GM19452 (cell line): ENCODE measurements at regions not wholly inside any gene's neighbourhood (a gene's known extent, or its start where the extent isn't known, plus 50 kb on each side); places are given as distances from the start of the nearest gene placed in this dataset.
"Not testable (repeated sequence)": the region's sequence is repeated elsewhere in the genome, so short reads cannot be mapped to it uniquely, and the experiment has no call there.

Source experiments
- ATAC-seq: cut with Tn5 transposase; IDR thresholded peaks from one replicate; pipeline ENCODE4 v1.9.1; 2021; ENCODE audit not compliant: unreplicated experiment

DNA sequence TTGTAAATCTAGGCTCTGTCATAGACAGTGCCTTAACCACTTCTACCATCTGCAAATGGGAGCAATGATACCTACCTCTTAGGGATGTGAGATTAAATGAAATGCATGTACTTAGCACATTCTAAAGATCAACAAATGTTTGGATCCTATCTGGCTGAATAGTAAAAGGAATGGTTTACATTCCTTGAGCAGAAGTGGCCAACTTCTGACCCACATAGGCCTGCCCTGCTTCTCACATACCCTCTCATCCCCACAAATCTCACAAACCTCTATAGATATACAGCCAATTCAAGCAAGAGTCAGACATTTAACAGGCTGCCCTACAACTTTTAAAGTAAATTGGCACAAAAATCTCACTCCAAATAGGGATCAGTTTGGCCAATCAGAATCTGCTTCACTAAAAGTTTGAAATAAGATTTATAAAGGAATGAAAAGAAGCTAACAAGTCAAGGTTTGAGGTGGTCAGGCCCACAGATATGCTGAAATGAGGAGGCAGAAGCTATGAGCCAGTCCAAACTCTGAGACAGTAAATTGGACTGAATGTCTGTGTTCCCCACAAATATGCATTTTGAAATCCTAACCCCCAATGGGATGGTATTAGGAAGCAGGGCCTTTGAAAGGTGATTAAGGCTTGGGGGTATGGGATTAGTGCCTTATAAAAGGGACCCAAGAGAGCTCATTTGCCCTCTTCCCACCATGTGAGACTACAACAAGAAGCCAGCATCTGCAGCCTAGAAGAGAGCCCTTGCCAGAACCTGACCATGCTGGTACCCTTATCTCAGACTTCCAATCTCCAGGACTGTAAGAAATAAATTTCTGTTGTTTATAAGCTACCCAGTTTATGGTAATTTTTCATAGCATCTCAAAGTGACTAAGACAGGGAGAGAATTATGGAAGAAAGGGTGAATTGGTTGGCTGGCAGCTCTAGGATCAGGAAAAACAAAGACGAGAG, 227.8 kb upstream of the RBMS1 start:
- no peak for ATAC-seq

DNA sequence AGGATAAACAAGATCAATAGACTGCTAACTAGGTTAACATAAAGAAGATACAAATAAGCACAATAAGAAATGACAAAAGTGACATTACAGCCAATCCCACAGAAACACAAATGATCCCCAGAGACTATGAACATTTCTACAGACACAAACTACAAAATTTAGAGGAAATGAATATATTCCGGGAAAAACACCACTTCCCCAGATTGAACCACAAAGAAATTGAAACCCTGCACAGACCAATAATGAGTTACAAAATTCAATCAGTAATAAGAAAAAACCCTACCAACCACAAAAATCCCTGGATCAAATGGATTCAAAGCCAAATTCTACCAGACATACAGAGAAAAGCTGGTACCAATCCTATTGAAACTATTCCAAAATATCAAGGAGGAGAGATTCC, 232.4 kb upstream of the RBMS1 start:
- ATAC-seq, result no peak

DNA sequence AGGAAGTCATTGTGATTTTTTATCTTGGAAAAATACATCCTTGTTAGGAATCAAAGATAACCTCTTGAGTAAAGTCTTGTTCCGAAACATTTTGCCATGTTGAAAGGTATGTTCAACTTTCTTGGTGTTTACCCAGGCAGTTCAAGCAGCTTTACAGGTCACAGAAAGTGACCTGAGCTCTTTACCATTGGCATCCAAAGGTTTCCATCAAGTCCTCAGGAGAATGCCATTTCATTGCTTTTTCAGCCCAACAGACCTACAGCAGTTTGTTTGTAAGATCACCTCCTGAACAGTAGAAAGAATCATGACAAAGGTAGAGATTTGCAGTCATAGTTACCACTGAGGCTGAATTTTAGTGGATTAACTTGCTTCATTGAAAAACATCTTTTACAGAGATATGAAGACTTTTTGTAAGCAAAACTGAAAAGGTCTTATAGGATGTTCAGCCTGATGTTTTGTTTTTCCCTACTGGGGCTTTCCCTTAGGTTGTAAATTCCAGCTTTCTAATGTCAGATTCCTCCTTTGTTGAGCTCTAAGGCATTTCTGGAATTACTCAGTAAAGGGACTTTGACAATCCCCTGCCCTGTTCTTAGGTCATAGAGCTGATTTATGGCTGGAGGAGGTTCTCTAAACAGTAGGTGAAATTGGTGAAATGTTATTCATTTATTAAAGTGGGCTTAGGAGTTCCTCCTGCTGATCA, 236.8 kb upstream of the RBMS1 start:
- no peak for ATAC-seq

DNA sequence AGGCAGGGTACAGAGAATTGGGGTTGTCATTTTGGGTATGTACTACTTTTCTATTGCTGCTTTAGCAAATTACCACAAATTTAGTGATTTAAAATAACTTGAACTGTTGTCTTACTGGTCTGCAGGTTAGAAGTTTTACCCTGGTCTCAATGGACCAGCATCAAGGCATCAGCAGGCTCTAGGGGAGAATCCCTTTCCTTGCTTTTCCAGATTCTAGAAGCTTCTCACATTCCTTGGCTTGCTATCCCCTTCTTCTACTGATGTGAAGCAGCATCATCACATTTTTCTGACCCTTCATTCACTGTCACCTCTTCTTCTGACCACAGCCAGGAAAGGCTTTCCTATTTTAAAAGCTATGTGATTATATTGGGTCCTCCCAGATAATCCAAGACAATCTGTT, 237.8 kb upstream of the RBMS1 start:
- ATAC-seq, result no peak

DNA sequence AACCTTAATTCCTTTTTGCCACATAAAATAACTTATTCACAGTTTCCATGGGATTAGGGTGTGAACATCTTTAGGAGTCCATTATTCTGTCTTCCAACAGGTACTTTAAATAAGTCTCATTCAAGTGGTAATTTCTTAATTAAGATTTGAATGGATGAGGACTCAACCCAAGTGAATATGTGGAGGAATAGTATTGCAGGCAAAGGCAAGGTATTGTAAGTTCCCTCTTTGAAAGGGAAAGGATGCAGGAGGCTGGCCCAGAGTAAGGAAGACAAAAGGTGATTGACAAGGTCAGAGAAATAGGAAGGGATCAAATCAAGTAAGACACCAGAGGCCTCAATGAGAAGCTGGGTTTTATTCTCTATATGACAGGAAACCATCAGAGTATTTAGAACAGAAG, 238.2 kb upstream of the RBMS1 start:
- no peak for ATAC-seq

DNA sequence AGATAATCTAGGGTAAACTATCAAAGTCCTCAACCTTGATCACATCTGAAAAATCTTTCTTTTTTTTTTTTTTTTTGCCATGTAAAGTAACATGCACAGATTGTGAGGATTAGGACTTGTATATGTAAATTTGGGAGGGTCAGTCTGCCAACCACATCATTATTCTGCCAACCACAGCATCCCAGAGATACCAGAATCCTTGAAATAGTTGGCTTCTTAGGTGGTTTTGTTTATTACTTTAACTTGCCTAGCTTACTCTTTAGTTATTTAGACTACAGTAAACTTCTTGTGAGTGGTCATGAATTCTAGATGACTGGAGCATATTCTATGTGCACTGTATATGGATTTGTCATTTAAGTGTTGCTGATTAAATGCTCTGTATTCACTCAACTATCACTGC, 242.1 kb upstream of the RBMS1 start:
- no peak for ATAC-seq

DNA sequence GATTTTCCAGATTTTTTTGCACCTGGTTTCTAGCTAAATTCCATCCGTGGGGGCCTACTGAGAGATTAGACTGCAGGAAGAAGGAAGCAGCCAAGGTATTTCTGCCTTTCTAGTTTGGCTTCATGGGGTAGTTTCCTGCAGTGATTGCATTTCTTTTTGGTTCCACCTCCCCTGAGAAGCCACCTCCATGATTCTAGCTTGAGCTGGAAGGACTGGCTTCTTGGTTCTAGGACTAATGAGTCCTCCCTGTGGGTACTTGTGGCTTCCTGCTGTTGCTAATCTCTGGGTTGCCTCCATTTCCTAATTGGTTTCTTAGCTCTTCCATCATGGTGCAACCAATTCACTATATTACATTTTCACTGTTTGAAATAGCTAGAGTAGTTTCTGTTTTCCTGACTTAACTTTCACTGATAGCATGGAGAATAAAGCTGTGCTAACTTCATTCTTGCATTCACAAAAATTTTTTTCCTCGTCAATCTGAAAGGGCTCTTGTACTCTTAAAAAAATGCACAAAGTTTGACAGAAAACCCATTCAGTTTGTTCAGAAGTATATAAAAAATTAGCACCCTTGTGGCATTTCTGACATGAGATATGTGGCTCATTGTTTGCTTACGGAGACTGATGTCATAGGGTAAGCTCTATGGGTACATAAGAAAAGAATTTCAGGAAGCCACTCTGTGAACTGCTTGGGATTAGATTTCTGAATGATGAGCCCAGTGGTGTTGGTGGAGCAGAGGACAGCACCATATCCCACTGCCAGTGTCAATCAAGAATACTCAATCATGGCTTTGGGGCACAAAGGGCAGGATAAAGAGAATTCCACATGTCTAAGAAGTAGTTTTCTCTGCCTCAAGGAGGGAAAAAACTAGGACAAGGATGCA, 242.8 kb upstream of the RBMS1 start:
- ATAC-seq, result no peak

DNA sequence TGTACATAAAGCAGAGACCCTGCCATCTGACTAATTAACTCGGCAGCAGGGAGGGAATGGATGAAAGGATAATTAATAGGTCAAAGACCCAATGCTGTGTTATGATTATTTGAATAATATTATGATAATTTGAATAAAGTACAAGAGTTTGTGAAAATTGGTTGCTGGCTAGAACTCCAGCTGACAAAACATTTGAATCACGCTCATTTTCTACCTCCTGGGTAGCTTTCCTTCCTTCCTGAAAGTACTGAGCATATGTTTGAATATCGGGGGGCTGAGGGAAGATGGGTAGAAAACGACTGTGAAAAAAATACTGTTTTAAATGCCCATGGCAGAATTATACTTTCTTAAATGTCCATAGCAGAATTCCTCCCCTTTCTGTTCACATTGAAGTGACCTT, 243.6 kb upstream of the RBMS1 start:
- ATAC-seq, result no peak

DNA sequence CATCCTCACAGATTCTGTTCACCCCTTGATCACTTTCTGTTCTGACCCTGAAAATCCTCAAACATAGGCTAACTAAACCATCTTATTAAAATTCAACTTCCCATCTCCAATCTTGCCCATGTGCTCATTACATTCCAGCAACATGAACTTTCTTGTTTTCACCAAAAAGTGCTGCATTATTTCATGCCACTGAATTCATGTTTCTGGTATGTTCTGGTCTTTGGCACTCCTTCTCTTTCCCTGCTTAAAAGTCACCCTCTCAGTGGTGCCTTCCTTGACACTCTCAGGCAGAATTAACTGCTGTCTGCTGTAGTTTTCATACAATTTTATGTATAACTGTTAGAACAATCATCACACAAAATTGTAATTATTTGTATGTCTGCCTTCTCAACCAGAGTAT, 247.7 kb upstream of the RBMS1 start:
- no peak for ATAC-seq

DNA sequence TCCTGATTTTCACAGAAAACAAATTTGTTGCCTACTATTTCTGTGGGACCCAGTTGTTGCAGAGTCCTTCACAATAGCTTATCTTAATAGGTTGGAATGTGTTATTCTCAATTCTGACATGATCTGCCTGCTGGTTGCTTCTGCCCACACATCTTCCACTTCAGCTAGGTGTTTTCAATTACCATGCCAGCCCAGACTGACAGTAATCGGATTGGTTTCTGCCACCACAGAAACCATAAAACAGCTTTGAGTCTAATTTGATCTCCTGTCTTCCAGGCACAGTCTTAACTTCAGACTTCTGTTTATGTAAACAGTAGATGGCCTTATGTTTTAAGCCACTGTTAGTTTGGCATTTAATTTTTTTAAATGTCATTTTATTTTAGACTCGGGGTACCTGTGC, 248.2 kb upstream of the RBMS1 start:
- ATAC-seq, result no peak

DNA sequence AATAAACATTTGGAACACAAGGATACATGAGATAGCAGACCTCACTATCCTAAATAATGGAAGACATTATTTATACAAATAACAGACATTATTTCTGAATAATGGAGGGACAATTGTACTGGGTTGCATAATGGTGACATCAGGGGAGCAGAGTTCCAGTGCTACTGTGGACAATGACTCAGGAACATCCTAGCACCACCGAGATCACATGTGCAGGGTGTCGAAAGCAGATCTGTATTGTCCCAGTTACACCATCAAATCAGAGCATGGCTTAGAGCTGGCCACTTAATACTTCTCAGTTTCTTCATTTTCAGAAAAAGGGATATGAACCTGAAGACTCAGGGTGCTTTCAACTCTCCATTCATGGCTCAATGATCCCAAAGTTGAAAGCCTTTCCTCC, 249.1 kb upstream of the RBMS1 start:
- no peak for ATAC-seq

DNA sequence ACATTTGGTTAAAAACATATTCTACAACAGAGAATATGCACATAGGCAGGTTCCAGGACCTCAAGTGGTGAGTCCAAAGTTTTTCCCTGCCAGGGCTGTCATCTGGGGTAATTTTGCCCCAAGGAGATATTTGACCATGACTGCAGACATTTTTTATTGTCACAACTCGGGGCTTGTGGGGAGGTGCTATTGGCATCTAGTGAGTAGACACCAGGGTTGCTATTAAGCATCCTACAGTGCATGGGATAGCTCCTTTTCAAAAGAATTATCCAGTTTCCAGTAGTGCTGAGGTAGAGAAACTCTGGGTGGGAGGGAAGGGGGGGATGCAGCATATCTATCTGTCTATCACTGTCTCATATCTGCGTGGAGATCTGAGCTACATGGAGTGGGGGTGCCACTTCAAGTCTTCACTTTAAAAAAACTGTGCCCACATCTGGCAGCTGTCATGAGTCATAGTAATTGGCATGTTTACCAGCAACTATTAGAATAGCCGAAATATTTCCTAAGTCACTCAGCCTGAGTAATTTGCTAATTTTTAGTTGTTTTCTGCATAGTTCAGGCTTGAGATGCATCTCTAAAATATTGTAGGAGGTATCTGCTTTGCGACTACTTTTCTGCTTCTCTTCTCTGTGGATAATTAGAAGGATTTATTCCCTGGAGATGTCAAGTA, 254.0 kb upstream of the RBMS1 start:
- ATAC-seq, result no peak

DNA sequence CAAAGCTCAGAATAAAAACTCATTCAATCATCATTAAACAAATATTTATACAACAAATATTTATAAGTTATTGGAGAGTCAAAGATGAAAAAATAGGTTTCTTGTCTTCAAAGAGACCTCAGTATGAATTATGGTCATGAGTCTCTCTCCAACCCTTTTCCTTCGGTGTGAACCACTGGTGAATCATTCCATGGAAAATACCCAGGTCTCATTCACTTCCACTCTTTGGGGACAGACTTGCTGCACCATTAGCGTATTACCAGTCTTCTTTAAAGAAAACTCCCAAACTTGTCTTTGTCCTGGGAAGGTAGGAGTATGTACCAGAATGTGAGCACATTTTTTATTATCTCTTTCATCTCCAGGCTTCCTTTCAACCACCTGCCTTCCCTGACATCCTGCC, 257.4 kb upstream of the RBMS1 start:
- ATAC-seq, result no peak

DNA sequence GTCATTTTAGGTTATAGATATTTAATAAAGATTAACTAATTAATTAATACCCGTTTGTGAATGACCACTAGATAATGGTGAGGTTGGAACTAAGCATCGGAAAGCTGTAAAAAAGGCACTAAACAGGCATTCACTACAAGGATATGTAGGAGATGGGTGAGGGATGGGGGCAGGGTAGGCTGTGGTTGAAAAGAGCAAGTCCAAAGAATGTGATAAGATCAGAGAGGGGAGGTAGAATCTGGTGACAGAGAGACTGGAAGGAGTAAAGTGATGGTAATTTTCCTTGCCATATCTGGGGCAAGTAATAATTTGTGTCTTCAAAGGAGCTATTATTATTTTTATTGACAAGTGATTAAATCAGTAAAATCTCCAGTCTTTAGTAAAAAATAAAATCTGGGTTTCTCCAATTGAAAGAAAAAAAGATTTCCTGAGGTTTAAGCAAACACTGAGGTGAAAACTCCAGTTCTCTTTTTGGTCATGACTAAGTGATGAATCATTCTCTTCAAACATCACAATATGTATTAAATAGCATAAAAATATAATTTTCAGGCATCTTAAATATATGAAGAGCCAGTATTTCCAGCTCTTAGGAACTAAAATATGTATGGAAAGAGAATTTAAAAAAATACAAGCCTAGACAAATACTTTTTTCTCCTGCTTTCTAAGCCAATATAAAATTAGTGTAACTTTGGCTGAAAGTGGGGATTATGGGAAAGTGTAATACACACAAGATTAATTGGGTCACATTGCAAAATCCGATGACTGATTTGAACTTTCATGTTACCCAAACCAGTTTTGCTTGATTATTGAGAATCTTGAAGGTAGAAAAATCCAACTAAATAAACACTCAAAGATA, 259.1 kb upstream of the RBMS1 start:
- no peak for ATAC-seq

DNA sequence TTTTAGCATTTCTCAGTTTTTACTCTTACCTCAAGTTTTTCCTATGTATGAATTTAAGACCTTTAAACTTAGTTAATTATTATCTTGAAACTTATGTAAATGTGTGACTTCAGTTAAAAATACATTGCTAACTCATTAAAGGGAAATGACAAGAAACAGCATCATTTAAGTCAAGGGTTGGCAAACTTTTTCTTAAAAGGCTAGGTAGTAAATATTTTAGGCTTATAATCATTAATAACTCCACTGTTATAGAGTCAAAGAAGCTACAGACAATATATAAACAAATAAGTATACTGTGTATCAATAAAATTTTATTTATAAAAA, 259.7 kb upstream of the RBMS1 start:
- ATAC-seq, result no peak

DNA sequence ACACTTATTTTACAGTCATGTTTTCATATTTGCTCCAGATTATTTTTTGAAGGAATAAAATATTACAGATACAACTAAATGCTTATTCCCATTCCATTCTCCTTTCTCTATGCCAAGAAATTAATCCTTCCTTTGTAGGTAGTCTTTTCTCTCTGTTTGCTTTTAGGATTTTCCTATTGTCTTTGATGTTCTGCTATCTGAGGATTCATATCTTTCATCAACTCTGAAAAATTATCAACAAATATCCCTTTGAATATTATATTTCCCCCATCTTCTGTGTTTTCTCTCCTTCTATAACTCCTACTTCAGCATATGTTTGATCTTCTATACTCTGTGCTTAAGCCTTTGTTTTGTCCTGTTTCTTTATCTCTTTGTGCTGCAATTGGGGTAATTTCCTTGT, 260.4 kb upstream of the RBMS1 start:
- ATAC-seq, result no peak

DNA sequence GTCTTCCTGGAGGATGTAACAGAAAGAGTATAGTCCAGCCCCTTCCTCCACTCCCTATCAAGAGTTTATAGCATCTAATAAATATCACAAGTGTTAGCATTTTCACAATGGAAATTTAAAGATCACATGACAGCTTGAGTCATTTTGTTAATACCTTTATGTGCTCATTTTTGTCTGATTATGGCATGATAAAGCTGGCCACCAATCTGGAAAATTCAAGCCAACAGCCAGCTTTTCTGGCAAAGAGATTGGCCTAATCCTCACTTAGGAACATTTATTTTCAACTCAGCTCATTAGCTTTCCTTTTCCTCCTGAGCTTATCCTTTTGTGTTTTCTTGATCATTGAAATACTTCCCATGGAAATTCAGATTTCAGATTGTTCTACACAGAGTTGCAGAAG, 262.9 kb upstream of the RBMS1 start:
- ATAC-seq, result no peak

DNA sequence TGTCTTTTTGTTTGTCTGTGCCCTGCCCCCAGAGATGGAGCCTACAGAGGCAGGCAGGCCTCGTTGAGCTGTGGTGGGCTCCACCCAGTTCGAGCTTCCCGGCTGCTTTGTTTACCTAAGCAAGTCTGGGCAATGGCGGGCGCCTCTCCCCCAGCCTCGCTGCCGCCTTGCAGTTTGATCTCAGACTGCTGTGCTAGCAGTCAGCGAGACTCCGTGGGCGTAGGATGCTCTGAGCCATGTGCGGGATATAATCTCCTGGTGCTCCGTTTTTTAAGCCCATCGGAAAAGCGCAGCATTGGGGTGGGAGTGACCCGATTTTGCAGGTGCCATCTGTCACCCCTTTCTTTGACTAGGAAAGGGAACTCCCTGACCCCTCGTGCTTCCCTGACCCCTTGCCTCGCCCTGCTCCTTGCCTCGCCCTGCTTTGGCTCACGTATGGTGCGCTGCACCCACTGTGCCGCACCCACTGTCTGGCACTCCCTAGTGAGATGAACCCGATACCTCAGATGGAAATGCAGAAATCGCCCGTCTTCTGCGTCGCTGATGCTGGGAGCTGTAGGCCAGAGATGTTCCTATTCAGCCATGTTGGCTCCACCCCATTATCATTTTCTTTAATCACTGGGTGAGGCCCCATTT, 269.0 kb upstream of the RBMS1 start:
- not testable (repeated sequence) for ATAC-seq

DNA sequence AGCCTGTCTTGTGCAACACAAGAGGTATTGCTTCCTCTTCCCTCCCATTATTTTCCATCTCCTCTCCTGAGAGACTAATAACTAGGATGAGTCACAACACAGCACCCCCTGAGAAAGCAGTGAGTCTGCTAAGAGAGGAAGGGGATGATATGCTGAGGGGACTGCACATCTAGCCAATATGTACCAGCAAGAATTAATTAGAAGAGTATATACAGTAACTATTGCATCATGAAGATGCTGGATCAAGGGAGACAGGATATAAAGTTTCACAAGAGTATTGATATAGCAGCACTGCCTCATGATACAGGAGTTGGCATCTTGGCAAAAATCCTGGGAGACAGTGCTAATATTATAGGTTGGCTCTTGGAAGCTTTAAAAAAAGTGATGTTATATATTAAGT, 289.9 kb upstream of the RBMS1 start:
- ATAC-seq, result no peak

DNA sequence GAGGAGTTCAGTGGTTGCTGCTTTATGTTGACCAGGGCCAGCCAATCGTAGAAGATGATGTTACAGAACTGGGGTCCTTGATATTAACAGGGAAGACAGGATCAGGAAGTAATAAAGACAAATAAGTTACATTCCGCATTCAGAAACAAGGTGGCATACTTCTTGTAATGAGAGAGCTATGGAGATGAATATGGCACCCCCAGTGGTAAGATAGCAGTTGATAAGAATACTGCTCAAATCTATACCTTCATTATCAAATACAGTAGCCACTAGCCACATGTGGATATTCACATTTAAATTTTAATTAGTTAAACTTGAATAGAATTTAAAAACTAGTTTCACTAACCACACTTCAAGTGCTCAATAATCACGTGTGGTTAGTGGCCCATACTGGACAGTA, 290.4 kb upstream of the RBMS1 start:
- no peak for ATAC-seq
